ENCODE measurements at regions not wholly inside any gene's neighbourhood (a gene's known extent, or its start where the extent isn't known, plus 50 kb on each side); places are given as distances from the start of the nearest gene placed in this dataset.

GRCh38 chr6:163751032-163751525 lies 336.6 kb downstream of the QKI start:
- DNase-seq (ENCODE audit: low spot score) (no peak), FAIRE-seq (no peak), ATAC-seq (no peak)
- ChIA-PET POLR2A (no interaction called here), CTCF (ENCODE audit: low intra/inter-chr PET ratio, low total read pairs) (no interaction called here)
- no peaks in the 10 kb centered on the region for H3K4me1 ChIP-seq (ENCODE audit: insufficient read depth, low read length)
- H3K4me2 ChIP-seq (ENCODE audit: low read depth, low read length), result no peak overlapping the region
- in situ Hi-C loops (cut with HindIII; ENCODE audit: extremely low pct_ligation_motif_present, low pct_unique_long_range_greater_than_20kb), result no loop called here
- no TSS peak for BruUV-seq (replicated peaks)
- no peak overlapping the region for H3K27ac ChIP-seq (ENCODE audit: extremely low read length, insufficient read depth, low read length)
- H4K20me1 ChIP-seq (ENCODE audit: insufficient read depth, low read length), result no peaks in the 10 kb centered on the region
- H3K9ac ChIP-seq (ENCODE audit: insufficient read depth, low read depth, low read length), result no peak overlapping the region
- H2AFZ ChIP-seq (ENCODE audit: low read length), result no peak overlapping the region
- H3K36me3 ChIP-seq (replicated peaks in 1 of 2; ENCODE audit: control insufficient read depth in 1 of 2, insufficient read depth in 2 of 2, low read length in 2 of 2), result no peaks in the 10 kb centered on the region
- H3K79me2 ChIP-seq (ENCODE audit: insufficient read depth, low read length), result no peaks in the 10 kb centered on the region
- intact Hi-C loops (cut with micrococcal nuclease; ENCODE audit: unreplicated experiment), result no loop called here
- H3K27me3 ChIP-seq (ENCODE audit: control insufficient read depth in 1 of 2, insufficient read depth in 2 of 2, low read length in 2 of 2), result peaks cover 3 to 10% of the 10 kb centered on the region in 2 experiments; a peak in 2 of 5 replicates
- H3K4me3 ChIP-seq (replicated peaks in 1 of 3; ENCODE audit: insufficient read depth in 1 of 3, low read depth in 2 of 3, low read length in 3 of 3), result no peak overlapping the region
- H3K9me3 ChIP-seq (ENCODE audit: low read length), result no peaks in the 10 kb centered on the region
- 62% methylated on average over 18 of the region's 18 CpGs for WGBS (ENCODE audit: low lambda C conversion rate)
- TF ChIP-seq, protein P1, sequence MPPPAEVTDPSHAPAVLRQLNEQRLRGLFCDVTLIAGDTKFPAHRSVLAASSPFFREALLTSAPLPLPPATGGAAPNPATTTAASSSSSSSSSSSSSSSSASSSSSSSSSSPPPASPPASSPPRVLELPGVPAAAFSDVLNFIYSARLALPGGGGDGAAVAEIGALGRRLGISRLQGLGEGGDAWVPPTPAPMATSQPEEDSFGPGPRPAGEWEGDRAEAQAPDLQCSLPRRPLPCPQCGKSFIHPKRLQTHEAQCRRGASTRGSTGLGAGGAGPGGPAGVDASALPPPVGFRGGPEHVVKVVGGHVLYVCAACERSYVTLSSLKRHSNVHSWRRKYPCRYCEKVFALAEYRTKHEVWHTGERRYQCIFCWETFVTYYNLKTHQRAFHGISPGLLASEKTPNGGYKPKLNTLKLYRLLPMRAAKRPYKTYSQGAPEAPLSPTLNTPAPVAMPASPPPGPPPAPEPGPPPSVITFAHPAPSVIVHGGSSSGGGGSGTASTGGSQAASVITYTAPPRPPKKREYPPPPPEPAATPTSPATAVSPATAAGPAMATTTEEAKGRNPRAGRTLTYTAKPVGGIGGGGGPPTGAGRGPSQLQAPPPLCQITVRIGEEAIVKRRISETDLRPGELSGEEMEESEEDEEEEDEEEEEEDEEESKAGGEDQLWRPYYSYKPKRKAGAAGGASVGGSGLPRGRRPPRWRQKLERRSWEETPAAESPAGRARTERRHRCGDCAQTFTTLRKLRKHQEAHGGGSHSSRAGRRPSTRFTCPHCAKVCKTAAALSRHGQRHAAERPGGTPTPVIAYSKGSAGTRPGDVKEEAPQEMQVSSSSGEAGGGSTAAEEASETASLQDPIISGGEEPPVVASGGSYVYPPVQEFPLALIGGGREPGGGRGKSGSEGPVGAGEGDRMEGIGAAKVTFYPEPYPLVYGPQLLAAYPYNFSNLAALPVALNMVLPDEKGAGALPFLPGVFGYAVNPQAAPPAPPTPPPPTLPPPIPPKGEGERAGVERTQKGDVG (CRISPR knock-in tag; IDR thresholded peaks at IDR 0.05; ENCODE audit: borderline replicate concordance), result no peak
- TF ChIP-seq MLLT10 (CRISPR knock-in tag; IDR thresholded peaks at IDR 0.05) (no peak), FOXC1 (CRISPR knock-in tag; IDR thresholded peaks at IDR 0.05; ENCODE audit: borderline replicate concordance) (no peak), ATF4 (CRISPR knock-in tag; IDR thresholded peaks at IDR 0.05) (no peak), ZNF264 (CRISPR knock-in tag; IDR thresholded peaks at IDR 0.05) (no peak), ZNF841 (CRISPR knock-in tag; IDR thresholded peaks at IDR 0.05; ENCODE audit: borderline replicate concordance) (no peak), ZNF792 (CRISPR knock-in tag; IDR thresholded peaks at IDR 0.05) (no peak), MAFK (conservative IDR thresholded peaks at IDR 0.05 in 1 of 2, IDR thresholded peaks at IDR 0.05 in 1 of 2; ENCODE audit: low read length in 2 of 2) (no peak)

Measured in HepG2 (cell line).